ENCODE measurements at regions not wholly inside any gene's neighbourhood (a gene's known extent, or its start where the extent isn't known, plus 50 kb on each side); places are given as distances from the start of the nearest gene placed in this dataset.
A peak's percentile ranks its signal among the peaks of the same experiment; 100 is the strongest.

DNA sequence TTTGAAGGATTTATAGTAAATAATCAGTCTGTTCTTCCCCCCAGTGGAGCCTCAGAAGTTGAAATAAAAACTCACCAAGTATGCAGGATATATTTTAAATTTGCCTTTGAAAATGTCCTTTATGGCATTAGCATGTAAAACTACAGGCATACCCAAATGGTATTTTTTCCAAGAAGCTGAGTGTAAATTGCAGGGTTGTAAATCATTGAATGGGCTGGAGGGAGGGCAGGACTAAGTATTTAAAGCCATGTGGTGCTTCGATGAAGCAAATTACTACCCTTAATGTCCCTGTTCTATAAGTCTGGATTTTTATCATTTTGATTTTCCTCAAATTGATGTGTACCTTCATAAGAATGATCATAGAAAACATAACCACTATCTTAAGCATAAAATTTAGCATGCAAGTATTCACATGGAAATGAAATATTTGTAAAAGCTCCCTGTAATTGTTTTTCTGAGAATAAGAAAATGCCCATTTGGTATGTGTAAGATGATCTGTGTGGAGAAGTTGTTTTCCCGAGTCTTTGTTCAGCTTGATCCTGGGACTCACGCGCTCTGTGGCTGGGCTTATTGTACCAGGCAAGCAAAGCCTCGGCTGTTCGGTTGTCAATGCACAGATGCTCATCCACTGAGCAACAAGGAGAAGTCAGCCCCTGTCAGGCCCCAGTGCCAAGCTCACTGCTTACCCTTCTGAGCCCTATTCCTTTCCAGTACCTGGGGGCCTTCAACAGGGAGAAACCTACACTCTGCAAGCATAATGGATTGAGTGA lies 66.7 kb downstream of the CD164 start:
- no peak for DNase-seq (ENCODE audit: low read depth, low spot score)

- DNase-seq (ENCODE audit: low read depth, low spot score): no peak
Observed at GRCh38 chr6:109314313-109314712, 68.0 kb downstream of the CD164 start.

DNA sequence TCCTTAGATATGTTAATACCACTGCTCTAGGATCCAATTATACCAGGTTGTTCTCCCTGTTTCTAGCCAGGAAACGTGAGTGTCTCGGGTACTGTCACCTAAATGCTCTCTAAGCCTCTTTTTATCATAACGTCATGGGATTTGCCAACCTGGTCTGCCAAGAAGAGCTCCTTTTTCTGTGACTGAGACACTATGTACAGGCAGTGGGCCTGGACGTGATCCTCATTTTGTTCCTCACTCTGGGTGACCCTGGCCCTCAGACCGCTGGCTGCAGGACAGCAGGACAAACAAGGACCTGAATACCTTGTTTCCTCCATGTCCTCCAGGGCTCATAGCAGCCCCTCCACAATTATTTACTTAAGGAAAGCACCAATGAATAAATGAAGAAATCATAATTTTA lies 69.1 kb downstream of the CD164 start:
- DNase-seq (ENCODE audit: low read depth, low spot score): no peak

- DNase-seq (ENCODE audit: low read depth, low spot score): no peak
Observed at GRCh38 chr6:109311471-109311870, 70.8 kb downstream of the CD164 start.

- no peak for DNase-seq (ENCODE audit: low read depth, low spot score)
Observed at GRCh38 chr6:109309917-109310316, 72.3 kb downstream of the CD164 start.

GRCh38 chr6:109308018-109308492 lies 74.2 kb downstream of the CD164 start:
- DNase-seq (ENCODE audit: low read depth, low spot score): peak; percentile 36

- no peak for DNase-seq (ENCODE audit: low read depth, low spot score)
Observed at GRCh38 chr6:109306733-109307132, 75.5 kb downstream of the CD164 start.

DNA sequence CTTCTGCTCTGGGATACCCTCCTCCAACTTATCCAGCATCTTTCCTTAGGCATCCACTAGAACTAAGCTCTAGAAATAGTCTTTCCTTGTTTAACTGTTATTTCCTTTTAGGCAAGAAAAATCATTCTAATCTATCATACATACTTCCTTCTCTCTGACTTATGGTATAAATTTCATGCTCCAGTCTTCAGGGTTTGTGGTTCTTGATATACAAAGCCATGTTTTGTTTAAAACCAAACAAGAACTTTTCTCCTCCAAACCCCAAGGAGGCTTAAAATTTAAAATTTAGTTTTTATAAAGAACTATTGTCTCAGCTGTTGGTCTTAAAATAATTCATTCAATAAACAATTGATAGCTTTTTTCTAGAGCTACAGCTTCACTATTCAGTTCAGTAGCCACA lies 77.2 kb downstream of the CD164 start:
- DNase-seq (ENCODE audit: low read depth, low spot score): no peak

GRCh38 chr6:109304284-109305015 lies 77.8 kb downstream of the CD164 start:
- DNase-seq (ENCODE audit: low read depth, low spot score): no peak

GRCh38 chr6:109303640-109304283 lies 78.5 kb downstream of the CD164 start:
- DNase-seq (ENCODE audit: low read depth, low spot score): no peak

GRCh38 chr6:109303164-109303563 lies 79.1 kb downstream of the CD164 start:
- no peak for DNase-seq (ENCODE audit: low read depth, low spot score)

DNA sequence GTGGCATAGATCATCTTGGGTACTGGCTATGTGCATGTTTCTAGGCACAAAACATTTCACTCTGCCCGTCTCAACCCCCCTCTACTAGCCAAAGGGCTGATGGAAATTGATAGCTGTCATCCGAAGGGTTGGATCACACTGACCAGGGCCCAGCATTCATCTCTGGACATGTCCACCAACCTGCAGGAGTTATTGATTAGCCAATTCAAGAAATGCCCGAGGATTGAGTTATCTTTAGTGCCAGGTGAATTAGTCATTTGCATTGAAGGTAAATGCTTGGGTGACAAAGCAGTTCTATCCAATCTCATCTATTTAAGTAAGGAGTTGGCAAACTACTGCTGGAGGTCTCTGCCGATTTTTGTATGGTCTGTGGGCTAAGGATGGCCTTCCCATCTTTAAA lies 80.1 kb downstream of the CD164 start:
- no peak for DNase-seq (ENCODE audit: low read depth, low spot score)

DNA sequence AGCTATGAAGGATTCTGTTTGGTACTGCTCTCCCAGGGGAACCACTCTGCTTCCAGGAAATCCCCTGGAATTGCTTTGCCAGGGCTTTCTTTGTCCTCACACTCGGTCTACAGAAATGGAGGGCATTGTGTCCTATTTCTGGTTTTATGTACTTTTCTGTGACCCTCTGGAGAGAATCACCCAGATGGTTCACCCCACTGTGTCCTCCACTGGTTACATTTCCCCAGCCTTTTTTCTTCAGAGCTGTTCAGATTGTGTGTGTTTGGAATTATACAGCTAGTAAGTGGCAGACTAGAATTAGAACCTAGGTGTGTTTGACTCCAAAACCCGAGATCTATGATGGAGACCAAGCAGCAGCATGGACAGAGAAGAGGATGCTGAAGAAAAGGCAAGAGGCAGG lies 80.8 kb downstream of the CD164 start:
- no peak for DNase-seq (ENCODE audit: low read depth, low spot score)

GRCh38 chr6:109300874-109301273 lies 81.4 kb downstream of the CD164 start:
- no peak for DNase-seq (ENCODE audit: low read depth, low spot score)

DNA sequence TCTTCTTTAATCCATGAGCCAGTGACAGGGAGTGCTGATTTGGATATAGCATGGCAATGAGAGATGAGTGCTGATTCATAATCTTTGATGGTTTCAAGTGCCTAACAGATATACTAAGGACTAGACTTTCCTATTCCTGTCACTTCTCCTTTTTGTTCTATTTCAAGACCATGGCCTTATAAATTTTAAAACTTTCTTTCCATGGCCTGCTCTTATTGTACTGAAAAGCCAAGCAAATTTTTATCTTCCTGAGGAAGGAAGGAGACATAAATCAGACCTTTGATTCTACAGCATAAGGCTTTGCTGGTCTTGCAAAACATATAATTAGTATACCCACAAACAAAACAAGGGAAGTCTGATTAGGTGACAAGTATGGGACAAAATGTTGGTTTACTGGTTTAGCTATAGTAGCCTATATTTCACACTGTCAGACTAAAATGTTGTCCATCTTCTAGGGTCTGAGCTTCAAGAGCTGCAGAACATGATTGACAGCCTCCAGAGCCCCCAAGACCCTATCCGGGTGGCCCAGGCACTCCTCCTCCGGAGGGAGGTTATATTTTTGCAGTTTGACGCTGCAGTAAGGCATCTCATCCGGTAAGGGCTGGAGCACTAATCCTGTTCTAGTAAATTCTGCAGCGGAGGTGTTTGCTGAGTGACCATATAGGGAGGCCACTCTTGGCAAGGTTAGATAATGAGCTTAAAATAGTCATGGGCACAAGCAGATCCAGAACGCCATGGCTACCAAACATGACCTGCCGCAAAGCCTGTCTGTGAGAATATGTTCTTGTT lies 82.3 kb downstream of the CD164 start:
- DNase-seq (ENCODE audit: low read depth, low spot score): no peak

DNA sequence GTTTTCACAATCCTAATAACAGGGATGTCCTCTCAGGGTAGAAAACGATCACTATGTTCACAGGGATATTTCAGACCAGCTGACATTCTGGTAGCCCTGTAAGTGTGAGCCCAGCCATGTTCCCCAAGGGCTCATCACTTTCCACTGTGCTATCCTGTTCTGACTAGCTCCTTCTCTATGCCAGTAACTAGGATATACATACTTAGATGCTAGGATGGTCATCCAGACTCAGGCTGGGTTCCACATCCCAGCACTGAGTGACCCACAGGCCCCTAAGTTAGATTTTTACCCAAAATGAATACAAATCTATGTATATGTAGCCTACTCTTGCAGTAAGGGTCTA lies 83.0 kb downstream of the CD164 start:
- no peak for DNase-seq (ENCODE audit: low read depth, low spot score)

DNA sequence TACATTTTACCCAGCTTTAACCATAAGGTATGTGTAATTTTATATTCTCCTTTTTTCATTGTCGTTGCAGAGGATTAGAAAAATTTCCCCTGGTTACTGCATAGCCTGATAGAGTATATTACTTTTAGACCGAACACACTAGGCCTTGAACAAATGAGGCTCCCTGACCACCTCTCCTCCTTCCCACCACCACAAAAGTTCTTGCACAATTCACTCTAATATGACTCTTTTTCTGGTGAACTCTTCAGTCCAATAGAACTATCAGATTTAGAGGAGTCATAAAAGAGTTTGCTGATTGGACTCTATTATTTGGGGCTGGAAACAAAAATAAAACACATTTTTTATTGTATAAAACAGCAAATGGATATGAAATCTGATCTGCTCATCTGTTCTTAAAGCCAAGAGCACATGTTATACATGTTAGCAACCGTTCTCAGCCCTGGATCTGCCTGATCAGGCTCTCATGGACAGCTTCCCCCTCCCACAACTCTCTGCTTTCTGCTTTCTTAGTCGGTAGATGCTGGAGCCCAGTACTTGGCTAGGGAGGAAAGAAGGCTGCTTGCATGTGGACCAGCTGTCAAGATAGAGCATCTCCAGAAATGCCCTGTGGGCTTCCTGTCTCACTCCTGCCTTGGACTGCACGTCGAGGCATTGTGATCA lies 83.5 kb downstream of the CD164 start:
- no peak for DNase-seq (ENCODE audit: low read depth, low spot score)

DNA sequence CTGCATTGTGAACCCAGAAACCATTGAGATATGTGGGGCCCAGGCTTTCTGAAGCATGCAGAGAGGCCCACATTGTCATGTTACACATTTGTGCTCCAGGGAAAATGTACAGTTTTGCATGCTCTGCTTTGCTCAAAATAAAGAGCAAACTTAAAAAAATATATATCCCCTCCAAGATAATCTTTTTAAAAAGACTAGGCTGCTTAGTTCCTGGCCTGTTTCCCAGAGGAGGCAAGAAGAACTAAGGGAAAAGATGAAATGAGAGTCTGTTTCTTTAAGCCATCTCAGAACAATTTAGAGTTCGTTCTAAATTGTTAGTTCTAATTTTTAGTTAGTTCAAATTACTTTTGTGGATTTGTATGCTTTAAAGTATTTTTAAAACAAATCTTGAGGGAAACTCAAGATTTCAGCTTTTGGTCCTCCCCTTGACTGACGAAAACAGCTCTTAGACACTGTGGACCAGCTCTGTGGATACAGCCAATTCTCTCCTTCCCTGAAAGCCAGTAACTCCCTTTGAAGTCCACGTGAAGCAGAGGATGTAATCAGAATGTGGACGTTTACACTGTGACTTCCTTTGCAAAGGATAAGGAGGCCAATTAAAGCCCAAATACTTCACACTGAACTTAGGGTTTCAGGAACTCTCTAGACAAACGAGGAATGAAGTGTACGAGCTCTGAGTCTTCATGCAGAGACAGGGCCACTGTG lies 84.7 kb downstream of the CD164 start:
- no peak for DNase-seq (ENCODE audit: low read depth, low spot score)

DNA sequence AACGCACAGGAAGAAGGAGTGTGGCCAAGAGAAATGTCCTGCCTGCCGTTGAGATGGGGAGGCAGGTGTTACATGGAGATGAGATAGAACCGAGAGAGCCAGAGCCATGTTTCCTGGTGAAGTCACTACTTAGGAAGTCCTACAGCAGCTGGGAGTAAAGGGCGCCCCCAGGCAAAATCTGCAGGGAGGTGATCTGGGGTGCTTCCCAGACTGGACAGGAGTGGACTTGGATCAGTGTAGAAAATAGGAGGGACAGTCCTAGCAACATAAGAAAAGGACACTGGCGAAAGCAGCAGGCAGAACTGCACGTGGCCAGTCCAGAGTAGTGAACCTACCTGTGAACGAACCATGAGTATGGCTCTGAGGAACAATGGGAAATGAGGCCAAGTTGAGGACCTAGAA lies 85.3 kb downstream of the CD164 start:
- DNase-seq (ENCODE audit: low read depth, low spot score): no peak

GRCh38 chr6:109296452-109296851 lies 85.8 kb downstream of the CD164 start:
- DNase-seq (ENCODE audit: low read depth, low spot score): no peak

DNA sequence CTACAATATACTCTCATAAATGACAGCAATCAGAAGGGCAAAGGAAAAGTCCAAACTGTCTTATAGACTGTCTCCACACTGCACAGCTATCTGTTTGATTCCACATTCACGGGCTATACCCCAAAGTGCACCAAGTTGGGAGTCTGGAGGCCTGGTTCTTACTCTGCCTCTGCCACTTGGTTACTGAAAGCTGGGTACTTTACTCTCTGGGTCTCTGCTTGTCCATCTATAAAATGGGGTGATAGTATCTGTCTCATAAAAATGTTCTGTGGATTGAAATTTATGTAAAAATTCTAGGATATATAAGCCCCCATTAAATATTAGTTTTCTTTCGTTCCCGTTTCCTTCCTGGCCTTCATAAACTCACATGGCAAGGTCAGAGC lies 86.5 kb downstream of the CD164 start:
- no peak for DNase-seq (ENCODE audit: low read depth, low spot score)
